ENCODE measurements at regions not wholly inside any gene's neighbourhood (a gene's known extent, or its start where the extent isn't known, plus 50 kb on each side); places are given as distances from the start of the nearest gene placed in this dataset.

GRCh38 chr2:38446418-38446817 is 69.3 kb upstream of the ATL2 start:
- DNase-seq (ENCODE audit: low read depth) = no peak
- no peak overlapping the region for H3K4me3 ChIP-seq (ENCODE audit: control insufficient read depth, low read depth, low read length)
- TF ChIP-seq, protein P1, sequence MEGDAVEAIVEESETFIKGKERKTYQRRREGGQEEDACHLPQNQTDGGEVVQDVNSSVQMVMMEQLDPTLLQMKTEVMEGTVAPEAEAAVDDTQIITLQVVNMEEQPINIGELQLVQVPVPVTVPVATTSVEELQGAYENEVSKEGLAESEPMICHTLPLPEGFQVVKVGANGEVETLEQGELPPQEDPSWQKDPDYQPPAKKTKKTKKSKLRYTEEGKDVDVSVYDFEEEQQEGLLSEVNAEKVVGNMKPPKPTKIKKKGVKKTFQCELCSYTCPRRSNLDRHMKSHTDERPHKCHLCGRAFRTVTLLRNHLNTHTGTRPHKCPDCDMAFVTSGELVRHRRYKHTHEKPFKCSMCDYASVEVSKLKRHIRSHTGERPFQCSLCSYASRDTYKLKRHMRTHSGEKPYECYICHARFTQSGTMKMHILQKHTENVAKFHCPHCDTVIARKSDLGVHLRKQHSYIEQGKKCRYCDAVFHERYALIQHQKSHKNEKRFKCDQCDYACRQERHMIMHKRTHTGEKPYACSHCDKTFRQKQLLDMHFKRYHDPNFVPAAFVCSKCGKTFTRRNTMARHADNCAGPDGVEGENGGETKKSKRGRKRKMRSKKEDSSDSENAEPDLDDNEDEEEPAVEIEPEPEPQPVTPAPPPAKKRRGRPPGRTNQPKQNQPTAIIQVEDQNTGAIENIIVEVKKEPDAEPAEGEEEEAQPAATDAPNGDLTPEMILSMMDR (IDR thresholded peaks at IDR 0.05; ENCODE audit: control insufficient read depth, insufficient read depth, low read depth, low read length, missing control alignments) = peak; percentile 32

GRCh38 chr2:38444247-38444646 is 67.2 kb upstream of the ATL2 start:
- no peak for DNase-seq (ENCODE audit: low read depth)
- TF ChIP-seq, protein P1 (IDR thresholded peaks at IDR 0.05; ENCODE audit: control insufficient read depth, insufficient read depth, low read depth, low read length, missing control alignments) = no peak
- no peak overlapping the region for H3K4me3 ChIP-seq (ENCODE audit: control insufficient read depth, low read depth, low read length)

DNA sequence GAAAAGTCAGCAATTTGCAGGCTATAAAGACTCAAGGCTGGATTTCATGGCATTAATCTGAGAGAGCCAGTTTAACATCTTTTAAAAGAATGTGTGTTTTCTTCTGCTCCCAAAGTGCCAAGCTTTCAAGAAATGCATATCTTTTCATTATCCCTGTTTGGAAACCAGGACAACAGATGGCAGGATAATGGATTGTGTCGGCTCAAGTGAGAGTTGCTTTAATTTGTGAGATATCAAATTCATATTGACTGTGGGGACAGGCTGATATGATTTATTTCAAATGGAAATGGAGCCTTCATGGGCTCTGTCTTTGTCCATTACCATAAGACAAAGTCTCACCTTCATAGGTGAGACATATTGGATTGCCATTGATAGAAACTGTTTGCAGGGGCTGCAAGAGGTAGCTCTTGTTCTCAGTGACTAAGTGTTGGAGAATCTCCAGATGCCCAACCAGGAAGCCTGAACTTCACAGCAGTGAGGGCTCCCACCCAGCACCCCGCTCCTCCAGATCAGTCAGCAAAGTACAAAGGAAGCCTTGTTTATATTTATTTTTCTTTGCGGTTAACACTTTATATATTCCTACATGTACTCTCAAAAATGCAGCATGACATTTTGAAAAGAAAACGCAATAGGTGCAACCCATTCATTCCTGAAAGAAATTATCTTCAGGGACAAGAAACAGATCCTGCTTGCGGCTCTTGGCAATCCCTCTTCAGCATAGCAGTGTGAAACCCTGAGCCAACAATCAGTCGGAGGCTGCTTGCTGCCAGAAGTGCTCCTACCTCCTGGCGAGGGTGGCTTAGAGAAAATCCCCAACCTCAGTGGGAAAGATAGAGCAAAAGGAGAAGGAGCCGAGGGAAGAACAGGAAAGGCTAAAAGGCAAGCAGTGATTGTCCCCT is 65.8 kb upstream of the ATL2 start:
- no peak for DNase-seq (ENCODE audit: low read depth)
- TF ChIP-seq, protein P1 (IDR thresholded peaks at IDR 0.05; ENCODE audit: control insufficient read depth, insufficient read depth, low read depth, low read length, missing control alignments) = no peak
- H3K4me3 ChIP-seq (ENCODE audit: control insufficient read depth, low read depth, low read length) = no peak overlapping the region

GRCh38 chr2:38441346-38441745 is 64.3 kb upstream of the ATL2 start:
- TF ChIP-seq, protein P1 (IDR thresholded peaks at IDR 0.05; ENCODE audit: control insufficient read depth, insufficient read depth, low read depth, low read length, missing control alignments) = no peak
- H3K4me3 ChIP-seq (ENCODE audit: control insufficient read depth, low read depth, low read length) = no peak overlapping the region
- DNase-seq (ENCODE audit: low read depth) = no peak

- H3K4me3 ChIP-seq (ENCODE audit: control insufficient read depth, low read depth, low read length) = no peak overlapping the region
- TF ChIP-seq, protein P1 (IDR thresholded peaks at IDR 0.05; ENCODE audit: control insufficient read depth, insufficient read depth, low read depth, low read length, missing control alignments) = no peak
- no peak for DNase-seq (ENCODE audit: low read depth)
Observed at GRCh38 chr2:38440655-38441054, 63.6 kb upstream of the ATL2 start.

DNA sequence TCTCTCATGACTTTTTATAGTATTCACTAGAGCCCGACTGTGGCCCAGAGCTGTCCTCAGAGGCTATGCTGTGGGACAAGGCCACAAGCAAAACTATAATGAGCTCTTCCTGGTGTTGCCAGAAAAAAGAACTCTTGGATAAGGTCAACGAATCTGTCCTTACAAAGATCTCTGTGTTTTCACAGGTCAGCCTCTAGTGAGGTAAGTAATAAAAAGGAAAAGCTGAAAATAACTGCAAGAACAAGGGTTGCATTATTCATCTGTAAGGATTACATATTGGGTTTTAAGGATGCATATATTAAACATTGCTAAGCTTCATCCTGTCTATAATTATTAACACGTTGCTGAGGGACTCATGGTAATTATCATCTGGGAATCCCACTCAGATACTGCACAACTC is 62.8 kb upstream of the ATL2 start:
- no peak for DNase-seq (ENCODE audit: low read depth)
- H3K4me3 ChIP-seq (ENCODE audit: control insufficient read depth, low read depth, low read length) = no peak overlapping the region
- TF ChIP-seq, protein P1 (IDR thresholded peaks at IDR 0.05; ENCODE audit: control insufficient read depth, insufficient read depth, low read depth, low read length, missing control alignments) = no peak

Data from AG09309 (cell line).